GM12878 (cell line): ENCODE measurements at regions not wholly inside any gene's neighbourhood (a gene's known extent, or its start where the extent isn't known, plus 50 kb on each side); places are given as distances from the start of the nearest gene placed in this dataset.

Experiments used
- ATAC-seq: fragments of 200-7000 bp; cut with Tn5 transposase; 3 replicates; pipeline ENCODE4 v1.9.1; 2020; ENCODE audit warnings: mild to moderate bottlenecking, moderate library complexity
- BruUV-seq: library from RNA; stranded (reverse); fragments of 400-500 nt; replicated peaks from 2 replicates; lab custom pipeline; 2021; lab: Mats Ljungman, UMichigan
- CTCF ChIA-PET: fragments of 300-600 bp; sonication (Branson Sonifier 250); formaldehyde crosslinking; extraction: SDS; loops from one replicate; lab custom pipeline; 2021; ENCODE audit warnings: inconsistent platforms; lab: Yijun Ruan, JAX
- POLR2A ChIA-PET: fragments of 350-600 bp; formaldehyde crosslinking; extraction: SDS; loops from one replicate; lab custom pipeline; 2021; ENCODE audit warnings: inconsistent platforms; lab: Charles Lee
- RAD21 ChIA-PET: fragments of 300-600 bp; sonication (Branson Sonifier 250); formaldehyde crosslinking; loops from one replicate; lab custom pipeline; 2023; ENCODE audit warnings: antibody characterized with exemption; ENCODE audit not compliant: unreplicated experiment; lab: Charles Lee
- SMC1A ChIA-PET: fragments of 300-600 bp; sonication (Branson Sonifier 250); formaldehyde crosslinking; loops from one replicate; lab custom pipeline; 2023; ENCODE audit not compliant: unreplicated experiment, uncharacterized antibody; lab: Charles Lee
- DNase-seq: peaks from one replicate; pipeline ENCODE4 v3.0.0-alpha.2; 2011; ENCODE audit warnings: low read depth, low spot score
- FAIRE-seq: peaks from 3 replicates; lab custom pipeline; 2011; peaks lifted over from hg19 to GRCh38; lab: Jason Lieb, UNC
- H2AFZ ChIP-seq: 2 replicates; pipeline ENCODE4 v1.6.0; 2011; ENCODE audit warnings: low read depth, low read length, control low read depth; ENCODE audit not compliant: control insufficient read depth
- H3K27ac ChIP-seq: 2 replicates; pipeline ENCODE4 v1.5.1; 2011; ENCODE audit warnings: control low read depth; ENCODE audit not compliant: control insufficient read depth, insufficient read depth
- H3K27me3 ChIP-seq, 2 experiments: replicated peaks in 1 of 2; 2 replicates each; pipeline versions ENCODE4 v1.6.0 to v1.6.1; 2011; ENCODE audit warnings: low read length in 1 of 2; ENCODE audit not compliant: control insufficient read depth in 2 of 2, insufficient read depth in 2 of 2
- H3K36me3 ChIP-seq, 2 experiments: 2 replicates each; pipeline ENCODE4 v1.5.1; 2011; ENCODE audit warnings: low read length in 1 of 2; ENCODE audit not compliant: control insufficient read depth in 2 of 2, insufficient read depth in 2 of 2
- H3K4me1 ChIP-seq: 2 replicates; pipeline ENCODE4 v1.6.1; 2011; ENCODE audit warnings: mild to moderate bottlenecking, low read length, moderate library complexity, mixed read lengths; ENCODE audit not compliant: control insufficient read depth, insufficient read depth
- H3K4me2 ChIP-seq: 2 replicates; pipeline ENCODE4 v1.6.0; 2011; ENCODE audit warnings: control low read depth; ENCODE audit not compliant: control insufficient read depth, insufficient read depth
- H3K4me3 ChIP-seq: fragments of 200-600 bp; sonication (generic); 2 replicates; pipeline ENCODE4 v1.5.1; 2016
- H3K79me2 ChIP-seq: 2 replicates; pipeline ENCODE4 v1.6.0; 2011; ENCODE audit warnings: low read length; ENCODE audit not compliant: control insufficient read depth, insufficient read depth
- H3K9ac ChIP-seq: 2 replicates; pipeline ENCODE4 v1.8.0; 2011; ENCODE audit warnings: low read length, control low read depth, mixed read lengths; ENCODE audit not compliant: control insufficient read depth, insufficient read depth
- H3K9me3 ChIP-seq: replicated peaks from 3 replicates; pipeline ENCODE4 v1.5.1; 2011; ENCODE audit warnings: mild to moderate bottlenecking, low read length; ENCODE audit not compliant: control insufficient read depth, insufficient read depth
- H4K20me1 ChIP-seq: 2 replicates; pipeline ENCODE4 v1.6.0; 2011; ENCODE audit not compliant: control insufficient read depth, insufficient read depth
- BMI1 ChIP-seq: fragments of 450-650 bp; IDR thresholded peaks from 2 replicates; pipeline ENCODE4 v1.6.1; 2016; ENCODE audit warnings: mild to moderate bottlenecking, moderate library complexity, borderline replicate concordance
- CHD1 ChIP-seq: IDR thresholded peaks from 2 replicates; pipeline ENCODE4 v1.6.1; 2012; ENCODE audit warnings: low read depth, low read length, improper control_type of control experiment
- FOXK2 ChIP-seq: fragments of 450-650 bp; IDR thresholded peaks from 2 replicates; pipeline ENCODE4 v1.6.1; 2017; ENCODE audit warnings: mild to moderate bottlenecking, moderate library complexity
- SMC3 ChIP-seq: IDR thresholded peaks from 2 replicates; pipeline ENCODE4 v1.6.1; 2011; ENCODE audit warnings: low read length, improper control_type of control experiment, borderline replicate concordance
- ZNF687 ChIP-seq: fragments of 450-650 bp; IDR thresholded peaks from 2 replicates; pipeline ENCODE4 v1.6.1; 2017; ENCODE audit warnings: mild to moderate bottlenecking, moderate library complexity
- WGBS: methylation state at CpG from one replicate; pipeline ENCODE4 v1.1.6; 2016; ENCODE audit warnings: low lambda C conversion rate; ENCODE audit not compliant: insufficient replicate concordance, insufficient coverage; ENCODE audit errors: missing lambda C conversion rate; 5-methylcytosine and 5-hydroxymethylcytosine counted together
- in situ Hi-C: fragments of 300-500 bp; cut with MboI; formaldehyde crosslinking; loops from 9 replicates; pipeline ENCODE4 v1.14.3; 2018; ENCODE audit warnings: mixed read lengths
- intact Hi-C: fragments of 100-400 bp; cut with micrococcal nuclease; formaldehyde crosslinking; loops from one replicate; pipeline ENCODE4 v1.14.2; 2022; ENCODE audit not compliant: unreplicated experiment
- TF ChIP-seq, protein P1 (sequence below), 3 experiments: IDR thresholded peaks in 2 of 3; conservative IDR thresholded peaks in 1 of 3; 2 replicates each; pipeline ENCODE4 v1.5.1; 2011; ENCODE audit warnings: low read depth in 3 of 3, low read length in 3 of 3, mild to moderate bottlenecking in 3 of 3, control low read depth in 2 of 3, moderate library complexity in 2 of 3, inconsistent platforms in 1 of 3, mixed read lengths in 1 of 3; ENCODE audit not compliant: control insufficient read depth in 2 of 3, insufficient read depth in 1 of 3; ENCODE audit errors: extremely low read depth in 1 of 3

GRCh38 chr5:57937501-57938173 is 455.0 kb upstream of the ACTBL2 start:
- ChIA-PET CTCF (interaction anchor here (0.6 kb wide), 1 partner anchor 1520 kb away, joined by 5 read pairs; no protein-coding TSS in a partner anchor), RAD21 (no interaction called here), SMC1A (interaction anchor here (0.6 to 0.7 kb wide), 2 partner anchors 35 to 458 kb away, joined by 3 read pairs; no protein-coding TSS in a partner anchor), POLR2A (no interaction called here)
- Histone ChIP-seq H3K9me3 (no peaks in the 10 kb centered on the region), H3K4me3 (no peak overlapping the region), H3K36me3 (no peaks in the 10 kb centered on the region), H4K20me1 (no peaks in the 10 kb centered on the region), H2AFZ (no peak overlapping the region), H3K9ac (no peak overlapping the region), H3K4me1 (no peaks in the 10 kb centered on the region), H3K4me2 (no peak overlapping the region), H3K27ac (no peak overlapping the region), H3K27me3 (no peaks in the 10 kb centered on the region), H3K79me2 (no peaks in the 10 kb centered on the region)
- ATAC-seq (no peak), FAIRE-seq (no peak), DNase-seq (no peak)
- BruUV-seq: no TSS peak
- 47% methylated on average over 4 of the region's 4 CpGs for WGBS
- in situ Hi-C loops: no loop called here
- intact Hi-C loops: no loop called here
- TF ChIP-seq FOXK2: no peak
- TF ChIP-seq, protein P1, sequence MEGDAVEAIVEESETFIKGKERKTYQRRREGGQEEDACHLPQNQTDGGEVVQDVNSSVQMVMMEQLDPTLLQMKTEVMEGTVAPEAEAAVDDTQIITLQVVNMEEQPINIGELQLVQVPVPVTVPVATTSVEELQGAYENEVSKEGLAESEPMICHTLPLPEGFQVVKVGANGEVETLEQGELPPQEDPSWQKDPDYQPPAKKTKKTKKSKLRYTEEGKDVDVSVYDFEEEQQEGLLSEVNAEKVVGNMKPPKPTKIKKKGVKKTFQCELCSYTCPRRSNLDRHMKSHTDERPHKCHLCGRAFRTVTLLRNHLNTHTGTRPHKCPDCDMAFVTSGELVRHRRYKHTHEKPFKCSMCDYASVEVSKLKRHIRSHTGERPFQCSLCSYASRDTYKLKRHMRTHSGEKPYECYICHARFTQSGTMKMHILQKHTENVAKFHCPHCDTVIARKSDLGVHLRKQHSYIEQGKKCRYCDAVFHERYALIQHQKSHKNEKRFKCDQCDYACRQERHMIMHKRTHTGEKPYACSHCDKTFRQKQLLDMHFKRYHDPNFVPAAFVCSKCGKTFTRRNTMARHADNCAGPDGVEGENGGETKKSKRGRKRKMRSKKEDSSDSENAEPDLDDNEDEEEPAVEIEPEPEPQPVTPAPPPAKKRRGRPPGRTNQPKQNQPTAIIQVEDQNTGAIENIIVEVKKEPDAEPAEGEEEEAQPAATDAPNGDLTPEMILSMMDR (IDR thresholded peaks at IDR 0.05 in 2 of 3, conservative IDR thresholded peaks at IDR 0.05 in 1 of 3; ENCODE audit: control insufficient read depth in 2 of 3, extremely low read depth in 1 of 3, insufficient read depth in 1 of 3, low read depth in 3 of 3, low read length in 3 of 3): no peak
- no peak for TF ChIP-seq BMI1
- no peak for TF ChIP-seq SMC3
- no peak for TF ChIP-seq ZNF687
- no peak for TF ChIP-seq CHD1
